ENCODE measurements at regions not wholly inside any gene's neighbourhood (a gene's known extent, or its start where the extent isn't known, plus 50 kb on each side); places are given as distances from the start of the nearest gene placed in this dataset.

GRCh38 chr1:58430421-58431275 is 115.9 kb downstream of the OMA1 start:
- Histone ChIP-seq H3K9ac (ENCODE audit: low read length in 5 of 5) (no peak overlapping the region), H3K27me3 (ENCODE audit: control insufficient read depth in 5 of 5, insufficient read depth in 4 of 5, low read length in 5 of 5) (no peaks in the 10 kb centered on the region), H3K4me3 (ENCODE audit: low read depth in 1 of 5, low read length in 5 of 5) (no peak overlapping the region), H3K9me3 (ENCODE audit: control insufficient read depth in 5 of 5, low read length in 5 of 5) (no peaks in the 10 kb centered on the region), H3K4me1 (ENCODE audit: control insufficient read depth in 5 of 5, insufficient read depth in 5 of 5, low read length in 5 of 5) (peaks cover 0 to 15% (median 12%) of the 10 kb centered on the region in 5 donors), H3K27ac (ENCODE audit: low read depth, low read length) (no peak overlapping the region), H3K36me3 (ENCODE audit: control insufficient read depth in 5 of 5, insufficient read depth in 5 of 5, low read length in 5 of 5) (no peaks in the 10 kb centered on the region)

DNA sequence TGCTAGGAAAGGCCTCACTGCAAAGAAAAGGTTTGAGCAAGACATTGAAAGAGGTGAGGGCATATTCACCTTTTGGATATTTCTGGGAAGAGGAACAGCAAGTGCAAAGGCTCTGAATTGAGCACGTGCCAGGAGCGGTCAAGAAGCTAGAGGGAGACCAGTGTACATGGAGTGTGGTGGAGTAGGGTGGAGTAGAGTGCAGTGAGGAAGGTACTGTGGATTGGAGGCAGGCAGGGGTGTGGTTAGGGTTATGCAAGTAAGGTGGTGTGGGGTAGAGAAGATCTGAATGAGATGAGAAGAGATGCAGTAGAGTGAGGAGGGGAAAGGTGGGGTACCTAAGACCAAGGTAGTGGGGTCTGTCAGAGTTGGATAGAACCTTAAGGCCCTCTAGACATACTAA is 119.6 kb downstream of the OMA1 start:
- H3K4me3 ChIP-seq (ENCODE audit: low read depth in 1 of 5, low read length in 5 of 5): no peak overlapping the region
- H3K27ac ChIP-seq (ENCODE audit: low read depth, low read length): no peak overlapping the region
- H3K9me3 ChIP-seq (ENCODE audit: control insufficient read depth in 5 of 5, low read length in 5 of 5): no peaks in the 10 kb centered on the region
- H3K4me1 ChIP-seq (ENCODE audit: control insufficient read depth in 5 of 5, insufficient read depth in 5 of 5, low read length in 5 of 5): no peaks in the 10 kb centered on the region
- H3K36me3 ChIP-seq (ENCODE audit: control insufficient read depth in 5 of 5, insufficient read depth in 5 of 5, low read length in 5 of 5): no peaks in the 10 kb centered on the region
- H3K9ac ChIP-seq (ENCODE audit: low read length in 5 of 5): no peak overlapping the region
- no peaks in the 10 kb centered on the region for H3K27me3 ChIP-seq (ENCODE audit: control insufficient read depth in 5 of 5, insufficient read depth in 4 of 5, low read length in 5 of 5)

GRCh38 chr1:58422436-58422835 is 124.1 kb downstream of the OMA1 start:
- no peaks in the 10 kb centered on the region for H3K9me3 ChIP-seq (ENCODE audit: control insufficient read depth in 5 of 5, low read length in 5 of 5)
- no peaks in the 10 kb centered on the region for H3K4me1 ChIP-seq (ENCODE audit: control insufficient read depth in 5 of 5, insufficient read depth in 5 of 5, low read length in 5 of 5)
- H3K4me3 ChIP-seq (ENCODE audit: low read depth in 1 of 5, low read length in 5 of 5): no peak overlapping the region
- H3K9ac ChIP-seq (ENCODE audit: low read length in 5 of 5): no peak overlapping the region
- H3K27ac ChIP-seq (ENCODE audit: low read depth, low read length): no peak overlapping the region
- H3K27me3 ChIP-seq (ENCODE audit: control insufficient read depth in 5 of 5, insufficient read depth in 4 of 5, low read length in 5 of 5): no peaks in the 10 kb centered on the region
- H3K36me3 ChIP-seq (ENCODE audit: control insufficient read depth in 5 of 5, insufficient read depth in 5 of 5, low read length in 5 of 5): no peaks in the 10 kb centered on the region

- Histone ChIP-seq H3K27ac (ENCODE audit: low read depth, low read length) (no peak overlapping the region), H3K36me3 (ENCODE audit: control insufficient read depth in 5 of 5, insufficient read depth in 5 of 5, low read length in 5 of 5) (no peaks in the 10 kb centered on the region), H3K27me3 (ENCODE audit: control insufficient read depth in 5 of 5, insufficient read depth in 4 of 5, low read length in 5 of 5) (no peaks in the 10 kb centered on the region), H3K9me3 (ENCODE audit: control insufficient read depth in 5 of 5, low read length in 5 of 5) (no peaks in the 10 kb centered on the region), H3K9ac (ENCODE audit: low read length in 5 of 5) (no peak overlapping the region), H3K4me3 (ENCODE audit: low read depth in 1 of 5, low read length in 5 of 5) (no peak overlapping the region), H3K4me1 (ENCODE audit: control insufficient read depth in 5 of 5, insufficient read depth in 5 of 5, low read length in 5 of 5) (no peaks in the 10 kb centered on the region)
Measured at GRCh38 chr1:58418283-58419228, 128.0 kb downstream of the OMA1 start.

DNA sequence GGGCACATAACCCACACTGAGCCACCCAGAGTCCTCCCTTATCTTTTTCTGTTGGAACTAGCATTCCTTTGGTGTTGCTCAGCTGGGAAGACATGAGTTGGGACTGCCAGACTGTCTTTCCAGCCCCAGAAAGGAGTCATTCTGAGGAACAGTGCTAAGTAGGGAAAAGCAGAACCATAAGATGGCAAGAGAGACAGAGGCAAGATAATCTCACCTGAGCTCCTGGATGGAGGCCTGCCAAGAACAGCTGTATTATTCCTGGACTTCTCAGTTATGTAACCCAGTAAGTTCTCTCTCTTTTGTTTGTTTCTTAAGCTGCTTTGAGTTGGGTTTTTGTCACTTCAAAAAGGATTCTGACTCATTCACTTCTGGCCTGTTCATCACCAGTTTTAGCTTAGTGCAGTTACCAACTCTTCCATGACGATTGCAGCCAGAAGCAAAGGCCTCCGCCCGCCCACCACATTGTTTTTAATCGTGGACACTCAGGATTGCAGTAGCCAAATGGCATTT is 134.4 kb downstream of the OMA1 start:
- Histone ChIP-seq H3K36me3 (ENCODE audit: control insufficient read depth in 5 of 5, insufficient read depth in 5 of 5, low read length in 5 of 5) (no peaks in the 10 kb centered on the region), H3K27ac (ENCODE audit: low read depth, low read length) (no peak overlapping the region)

DNA sequence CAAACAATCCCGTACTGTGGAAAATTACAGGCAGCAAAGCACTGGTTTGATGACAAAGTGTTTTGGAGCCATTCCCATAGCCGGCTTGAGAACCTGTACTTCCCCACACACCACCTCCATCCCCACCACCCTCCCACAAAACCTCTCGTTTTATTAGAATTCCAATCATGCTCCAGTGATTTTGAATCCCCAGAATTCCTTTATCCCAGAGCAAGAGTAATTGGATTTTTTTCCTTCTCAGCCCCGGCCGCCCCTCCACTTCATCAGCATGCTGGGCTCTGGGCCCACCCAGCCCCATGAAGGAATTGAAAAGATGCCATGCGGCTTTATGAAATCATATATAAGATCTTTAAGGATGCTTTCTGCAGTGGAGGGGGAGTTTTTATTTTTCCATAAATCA is 136.6 kb downstream of the OMA1 start:
- Histone ChIP-seq H3K27me3 (ENCODE audit: control insufficient read depth in 5 of 5, insufficient read depth in 4 of 5, low read length in 5 of 5) (no peaks in the 10 kb centered on the region), H3K27ac (ENCODE audit: low read depth, low read length) (no peak overlapping the region)

More for the DNA sequence above, 134.4 kb downstream of the OMA1 start:
- no peak overlapping the region for H3K4me3 ChIP-seq (ENCODE audit: low read depth in 1 of 5, low read length in 5 of 5)
- H3K9ac ChIP-seq (ENCODE audit: low read length in 5 of 5): no peak overlapping the region
- no peaks in the 10 kb centered on the region for H3K27me3 ChIP-seq (ENCODE audit: control insufficient read depth in 5 of 5, insufficient read depth in 4 of 5, low read length in 5 of 5)
- H3K9me3 ChIP-seq (ENCODE audit: control insufficient read depth in 5 of 5, low read length in 5 of 5): no peaks in the 10 kb centered on the region
- no peaks in the 10 kb centered on the region for H3K4me1 ChIP-seq (ENCODE audit: control insufficient read depth in 5 of 5, insufficient read depth in 5 of 5, low read length in 5 of 5)

GRCh38 chr1:58409336-58409735 is 137.2 kb downstream of the OMA1 start:
- no peaks in the 10 kb centered on the region for H3K27me3 ChIP-seq (ENCODE audit: control insufficient read depth in 5 of 5, insufficient read depth in 4 of 5, low read length in 5 of 5)
- no peaks in the 10 kb centered on the region for H3K9me3 ChIP-seq (ENCODE audit: control insufficient read depth in 5 of 5, low read length in 5 of 5)
- H3K36me3 ChIP-seq (ENCODE audit: control insufficient read depth in 5 of 5, insufficient read depth in 5 of 5, low read length in 5 of 5): no peaks in the 10 kb centered on the region
- H3K4me3 ChIP-seq (ENCODE audit: low read depth in 1 of 5, low read length in 5 of 5): no peak overlapping the region
- H3K9ac ChIP-seq (ENCODE audit: low read length in 5 of 5): no peak overlapping the region
- no peak overlapping the region for H3K27ac ChIP-seq (ENCODE audit: low read depth, low read length)
- no peaks in the 10 kb centered on the region for H3K4me1 ChIP-seq (ENCODE audit: control insufficient read depth in 5 of 5, insufficient read depth in 5 of 5, low read length in 5 of 5)

More for the DNA sequence above, 136.6 kb downstream of the OMA1 start:
- Histone ChIP-seq H3K4me1 (ENCODE audit: control insufficient read depth in 5 of 5, insufficient read depth in 5 of 5, low read length in 5 of 5) (no peaks in the 10 kb centered on the region), H3K9me3 (ENCODE audit: control insufficient read depth in 5 of 5, low read length in 5 of 5) (no peaks in the 10 kb centered on the region), H3K4me3 (ENCODE audit: low read depth in 1 of 5, low read length in 5 of 5) (no peak overlapping the region), H3K9ac (ENCODE audit: low read length in 5 of 5) (no peak overlapping the region), H3K36me3 (ENCODE audit: control insufficient read depth in 5 of 5, insufficient read depth in 5 of 5, low read length in 5 of 5) (no peaks in the 10 kb centered on the region)

DNA sequence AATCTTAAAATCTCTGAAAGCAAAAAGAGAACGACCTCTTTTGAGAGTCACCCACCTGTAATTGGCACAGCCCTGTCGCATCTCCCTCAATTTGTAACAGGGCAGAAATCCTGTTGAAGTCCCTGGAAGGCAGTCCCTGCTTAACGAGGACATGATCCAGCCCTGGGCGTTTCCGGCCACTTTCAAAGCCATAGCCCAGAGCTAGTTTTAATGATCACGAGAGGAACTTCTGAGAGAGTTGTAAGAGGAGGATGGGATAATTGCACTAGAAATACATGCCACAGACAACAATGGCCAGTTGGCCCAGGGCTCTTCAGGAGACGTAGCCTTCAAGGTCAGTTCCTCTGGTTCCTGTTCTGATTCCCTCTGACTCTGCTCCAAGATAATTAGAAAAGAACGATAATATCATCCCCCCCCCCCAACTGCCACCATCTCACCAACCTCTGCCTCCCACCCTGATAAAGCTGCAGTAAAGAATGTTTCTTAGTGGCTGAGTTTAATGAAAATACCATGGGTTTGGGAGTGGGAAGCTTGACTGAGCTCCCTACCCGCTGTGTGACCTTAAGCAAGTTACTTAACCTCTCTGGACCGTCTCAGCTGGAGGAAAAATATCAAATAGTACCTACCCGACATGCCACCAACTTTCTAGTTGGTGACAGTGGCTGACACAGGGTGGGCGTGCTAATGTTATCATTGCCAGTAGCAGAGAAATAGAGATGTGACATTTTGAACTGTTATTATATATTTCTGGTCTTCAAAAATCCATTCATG is 140.0 kb downstream of the OMA1 start:
- H3K9me3 ChIP-seq (ENCODE audit: control insufficient read depth in 5 of 5, low read length in 5 of 5): no peaks in the 10 kb centered on the region
- no peak overlapping the region for H3K27ac ChIP-seq (ENCODE audit: low read depth, low read length)
- no peaks in the 10 kb centered on the region for H3K36me3 ChIP-seq (ENCODE audit: control insufficient read depth in 5 of 5, insufficient read depth in 5 of 5, low read length in 5 of 5)
- H3K27me3 ChIP-seq (ENCODE audit: control insufficient read depth in 5 of 5, insufficient read depth in 4 of 5, low read length in 5 of 5): no peaks in the 10 kb centered on the region
- peaks cover 0 to 9% (median 0%) of the 10 kb centered on the region in 5 donors for H3K4me1 ChIP-seq (ENCODE audit: control insufficient read depth in 5 of 5, insufficient read depth in 5 of 5, low read length in 5 of 5)
- no peak overlapping the region for H3K9ac ChIP-seq (ENCODE audit: low read length in 5 of 5)
- H3K4me3 ChIP-seq (ENCODE audit: low read depth in 1 of 5, low read length in 5 of 5): no peak overlapping the region

- H3K27ac ChIP-seq (ENCODE audit: low read depth, low read length): no peak overlapping the region
- peaks cover 0 to 9% (median 0%) of the 10 kb centered on the region in 5 donors for H3K4me1 ChIP-seq (ENCODE audit: control insufficient read depth in 5 of 5, insufficient read depth in 5 of 5, low read length in 5 of 5)
- no peak overlapping the region for H3K9ac ChIP-seq (ENCODE audit: low read length in 5 of 5)
- no peaks in the 10 kb centered on the region for H3K36me3 ChIP-seq (ENCODE audit: control insufficient read depth in 5 of 5, insufficient read depth in 5 of 5, low read length in 5 of 5)
- H3K4me3 ChIP-seq (ENCODE audit: low read depth in 1 of 5, low read length in 5 of 5): no peak overlapping the region
- H3K27me3 ChIP-seq (ENCODE audit: control insufficient read depth in 5 of 5, insufficient read depth in 4 of 5, low read length in 5 of 5): no peaks in the 10 kb centered on the region
- H3K9me3 ChIP-seq (ENCODE audit: control insufficient read depth in 5 of 5, low read length in 5 of 5): no peaks in the 10 kb centered on the region
Measured at GRCh38 chr1:58405660-58406059, 140.9 kb downstream of the OMA1 start.

Measured in subcutaneous abdominal adipose tissue (tissue), 5 donors.